SK-N-SH treated with all-trans-retinoic acid at 6 μM for 48 hours (cell line): ENCODE measurements at regions not wholly inside any gene's neighbourhood (a gene's known extent, or its start where the extent isn't known, plus 50 kb on each side); places are given as distances from the start of the nearest gene placed in this dataset.

ENCODE experiments used
- ATAC-seq: fragments of 200-7000 bp; cut with Tn5 transposase; 3 replicates; pipeline ENCODE4 v1.9.1; 2020; ENCODE audit warnings: mild to moderate bottlenecking, moderate library complexity
- ARNTL ChIP-seq: fragments of 450-650 bp; formaldehyde crosslinking; IDR thresholded peaks from 2 replicates; pipeline ENCODE4 v1.5.0; 2020; ENCODE audit warnings: low read depth, mild to moderate bottlenecking, moderate library complexity, borderline replicate concordance
- CSDC2 ChIP-seq: fragments of 250-450 bp; sonication (Bioruptor Pico); IDR thresholded peaks from 2 replicates; pipeline ENCODE4 v1.5.0; 2020; ENCODE audit warnings: mild to moderate bottlenecking, moderate library complexity
- ESRRG ChIP-seq: fragments of 250-450 bp; sonication (Bioruptor Pico); IDR thresholded peaks from 2 replicates; pipeline ENCODE4 v1.6.1; 2021; ENCODE audit warnings: mild to moderate bottlenecking
- GLIS3 ChIP-seq: fragments of 250-450 bp; sonication (Bioruptor Pico); IDR thresholded peaks from 2 replicates; pipeline ENCODE4 v1.5.0; 2020; ENCODE audit warnings: mild to moderate bottlenecking, moderate library complexity
- ISL1 ChIP-seq: fragments of 250-450 bp; sonication (Bioruptor Pico); IDR thresholded peaks from 2 replicates; pipeline ENCODE4 v2.1.2; 2022; ENCODE audit warnings: mild to moderate bottlenecking, moderate library complexity
- PATZ1 ChIP-seq: fragments of 250-450 bp; sonication (Bioruptor Pico); IDR thresholded peaks from 2 replicates; pipeline ENCODE4 v1.8.0; 2020; ENCODE audit warnings: mild to moderate bottlenecking, moderate library complexity, borderline replicate concordance
- POU6F1 ChIP-seq: fragments of 250-450 bp; sonication (Bioruptor Pico); IDR thresholded peaks from 2 replicates; pipeline ENCODE4 v1.8.0; 2021; ENCODE audit warnings: low read depth, mild to moderate bottlenecking, moderate library complexity, borderline replicate concordance
- PPARA ChIP-seq: fragments of 250-450 bp; sonication (Bioruptor Pico); IDR thresholded peaks from 2 replicates; pipeline ENCODE4 v1.5.0; 2020; ENCODE audit warnings: mild to moderate bottlenecking, borderline replicate concordance
- RARB ChIP-seq: fragments of 250-450 bp; sonication (Bioruptor Pico); IDR thresholded peaks from 2 replicates; pipeline ENCODE4 v1.8.0; 2021; ENCODE audit warnings: mild to moderate bottlenecking, moderate library complexity
- SNAI2 ChIP-seq: fragments of 250-450 bp; sonication (Bioruptor Pico); IDR thresholded peaks from 2 replicates; pipeline ENCODE4 v1.5.0; 2020; ENCODE audit warnings: mild to moderate bottlenecking, moderate library complexity
- TOX ChIP-seq: fragments of 250-450 bp; sonication (Bioruptor Pico); IDR thresholded peaks from 2 replicates; pipeline ENCODE4 v1.8.0; 2021; ENCODE audit warnings: mild to moderate bottlenecking, moderate library complexity, borderline replicate concordance
- TSHZ2 ChIP-seq: fragments of 250-450 bp; sonication (Bioruptor Pico); IDR thresholded peaks from 2 replicates; pipeline ENCODE4 v1.5.0; 2020; ENCODE audit warnings: mild to moderate bottlenecking, moderate library complexity
- ZFP3 ChIP-seq: fragments of 250-450 bp; sonication (Bioruptor Pico); IDR thresholded peaks from 2 replicates; pipeline ENCODE4 v1.5.0; 2020; ENCODE audit warnings: mild to moderate bottlenecking, moderate library complexity
- ZFP30 ChIP-seq: fragments of 450-650 bp; formaldehyde crosslinking; IDR thresholded peaks from 2 replicates; pipeline ENCODE4 v1.5.0; 2022; ENCODE audit warnings: mild to moderate bottlenecking, moderate library complexity
- ZNF565 ChIP-seq: fragments of 450-650 bp; formaldehyde crosslinking; conservative IDR thresholded peaks from 2 replicates; pipeline ENCODE4 v1.5.0; 2020; ENCODE audit warnings: low read depth, mild to moderate bottlenecking, moderate library complexity
- ZNF70 ChIP-seq: fragments of 450-650 bp; formaldehyde crosslinking; IDR thresholded peaks from 2 replicates; pipeline ENCODE4 v1.5.0; 2020; ENCODE audit warnings: mild to moderate bottlenecking, moderate library complexity
- ZNF8 ChIP-seq: fragments of 450-650 bp; formaldehyde crosslinking; IDR thresholded peaks from 2 replicates; pipeline ENCODE4 v1.5.0; 2020; ENCODE audit warnings: mild to moderate bottlenecking, moderate library complexity
- TF ChIP-seq, protein P1 (sequence below): fragments of 250-450 bp; sonication (Bioruptor Pico); IDR thresholded peaks from 2 replicates; pipeline ENCODE4 v1.5.1; 2021; ENCODE audit warnings: mild to moderate bottlenecking, moderate library complexity
- TF ChIP-seq, protein P2 (sequence below): fragments of 250-450 bp; sonication (Bioruptor Pico); IDR thresholded peaks from 2 replicates; pipeline ENCODE4 v1.5.1; 2020; ENCODE audit warnings: low read depth, mild to moderate bottlenecking, moderate library complexity

GRCh38 chr17:70984873-70985272 is 815.5 kb downstream of the KCNJ2 start:
- TF ChIP-seq ISL1 (CRISPR knock-in tag) (no peak), GLIS3 (CRISPR knock-in tag) (no peak), ZFP30 (CRISPR knock-in tag) (no peak), SNAI2 (CRISPR knock-in tag) (no peak), RARB (CRISPR knock-in tag) (no peak), ZFP3 (CRISPR knock-in tag) (no peak), PPARA (CRISPR knock-in tag) (no peak), TSHZ2 (CRISPR knock-in tag) (no peak), TOX (CRISPR knock-in tag) (no peak), ZNF8 (no peak)
- TF ChIP-seq, protein P1, sequence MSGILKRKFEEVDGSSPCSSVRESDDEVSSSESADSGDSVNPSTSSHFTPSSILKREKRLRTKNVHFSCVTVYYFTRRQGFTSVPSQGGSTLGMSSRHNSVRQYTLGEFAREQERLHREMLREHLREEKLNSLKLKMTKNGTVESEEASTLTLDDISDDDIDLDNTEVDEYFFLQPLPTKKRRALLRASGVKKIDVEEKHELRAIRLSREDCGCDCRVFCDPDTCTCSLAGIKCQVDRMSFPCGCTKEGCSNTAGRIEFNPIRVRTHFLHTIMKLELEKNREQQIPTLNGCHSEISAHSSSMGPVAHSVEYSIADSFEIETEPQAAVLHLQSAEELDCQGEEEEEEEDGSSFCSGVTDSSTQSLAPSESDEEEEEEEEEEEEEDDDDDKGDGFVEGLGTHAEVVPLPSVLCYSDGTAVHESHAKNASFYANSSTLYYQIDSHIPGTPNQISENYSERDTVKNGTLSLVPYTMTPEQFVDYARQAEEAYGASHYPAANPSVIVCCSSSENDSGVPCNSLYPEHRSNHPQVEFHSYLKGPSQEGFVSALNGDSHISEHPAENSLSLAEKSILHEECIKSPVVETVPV = no peak
- ATAC-seq = no peak

GRCh38 chr17:70987867-70988340 is 818.6 kb downstream of the KCNJ2 start:
- ATAC-seq = no peak

DNA sequence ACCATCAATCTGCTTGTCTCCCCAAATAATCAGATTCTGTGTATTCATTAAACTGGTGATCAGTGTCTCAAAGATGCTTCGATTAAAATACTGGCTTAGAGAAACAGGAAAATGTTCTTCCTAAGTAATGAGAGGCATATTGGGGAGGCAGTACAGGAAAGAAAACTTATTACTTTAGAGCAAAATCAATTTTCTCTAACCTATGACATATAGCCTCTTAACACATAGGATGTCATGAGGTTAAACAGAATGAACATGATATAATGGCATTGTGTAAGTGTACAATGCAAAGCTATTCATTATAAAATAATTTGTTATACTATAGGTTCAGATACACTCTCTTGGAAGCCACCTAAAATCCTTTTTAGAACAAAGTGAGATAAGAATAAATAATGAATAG is 819.3 kb downstream of the KCNJ2 start:
- TF ChIP-seq, protein P2, sequence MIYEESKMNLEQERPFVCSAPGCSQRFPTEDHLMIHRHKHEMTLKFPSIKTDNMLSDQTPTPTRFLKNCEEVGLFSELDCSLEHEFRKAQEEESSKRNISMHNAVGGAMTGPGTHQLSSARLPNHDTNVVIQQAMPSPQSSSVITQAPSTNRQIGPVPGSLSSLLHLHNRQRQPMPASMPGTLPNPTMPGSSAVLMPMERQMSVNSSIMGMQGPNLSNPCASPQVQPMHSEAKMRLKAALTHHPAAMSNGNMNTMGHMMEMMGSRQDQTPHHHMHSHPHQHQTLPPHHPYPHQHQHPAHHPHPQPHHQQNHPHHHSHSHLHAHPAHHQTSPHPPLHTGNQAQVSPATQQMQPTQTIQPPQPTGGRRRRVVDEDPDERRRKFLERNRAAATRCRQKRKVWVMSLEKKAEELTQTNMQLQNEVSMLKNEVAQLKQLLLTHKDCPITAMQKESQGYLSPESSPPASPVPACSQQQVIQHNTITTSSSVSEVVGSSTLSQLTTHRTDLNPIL (CRISPR knock-in tag) = no peak
- TF ChIP-seq ARNTL (CRISPR knock-in tag) = no peak
- no peak for TF ChIP-seq GLIS3 (CRISPR knock-in tag)
- TF ChIP-seq TOX (CRISPR knock-in tag) = no peak
- TF ChIP-seq ESRRG = no peak
- TF ChIP-seq ISL1 (CRISPR knock-in tag) = no peak
- no peak for TF ChIP-seq ZNF70
- no peak for TF ChIP-seq POU6F1 (CRISPR knock-in tag)
- no peak for ATAC-seq

More at GRCh38 chr17:70987867-70988340, 818.6 kb downstream of the KCNJ2 start:
- TF ChIP-seq ZNF565 (CRISPR knock-in tag) (no peak), PPARA (CRISPR knock-in tag) (no peak)

DNA sequence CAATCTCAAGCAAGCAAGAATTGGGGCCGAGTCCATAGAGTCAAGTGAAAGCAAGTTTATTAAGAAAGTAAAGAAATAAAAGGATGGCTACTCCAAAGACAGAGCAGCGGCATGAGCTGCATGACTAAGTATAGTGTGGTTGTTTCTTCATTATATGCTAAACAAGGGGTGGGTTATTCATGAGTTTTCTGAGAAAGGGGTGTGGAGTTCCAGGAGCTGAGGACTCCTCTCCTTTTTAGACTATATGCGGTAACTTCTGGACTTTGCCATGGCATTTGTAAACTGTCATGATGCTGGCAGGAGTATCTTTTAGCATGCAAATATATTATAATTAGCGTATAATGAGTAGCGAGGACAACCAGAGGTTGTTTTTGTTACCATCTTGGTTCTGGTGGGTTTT is 819.9 kb downstream of the KCNJ2 start:
- no peak for TF ChIP-seq TSHZ2 (CRISPR knock-in tag)
- TF ChIP-seq PATZ1 (CRISPR knock-in tag) = no peak
- TF ChIP-seq CSDC2 (CRISPR knock-in tag) = no peak
- ATAC-seq = no peak
